ENCODE measurements at regions not wholly inside any gene's neighbourhood (a gene's known extent, or its start where the extent isn't known, plus 50 kb on each side); places are given as distances from the start of the nearest gene placed in this dataset.

- DNase-seq (no peak), ATAC-seq (no peak)
- intact Hi-C loops (cut with DNase I): no loop called here
- Histone ChIP-seq H3K36me3 (no peaks in the 10 kb centered on the region), H3K4me3 (no peak overlapping the region), H3K27me3 (no peaks in the 10 kb centered on the region), H3K4me1 (no peaks in the 10 kb centered on the region), H3K27ac (no peak overlapping the region), H3K9me3 (peaks cover 3 to 35% of the 10 kb centered on the region in 2 donors)
- TF ChIP-seq CTCF (IDR thresholded peaks at IDR 0.05): no peak
These were observed 66.6 kb upstream of the ODC1 start for GRCh38 chr2:10514743-10515142.

- TF ChIP-seq CTCF (IDR thresholded peaks at IDR 0.05): no peak
- Histone ChIP-seq H3K9me3 (peaks cover 3 to 35% of the 10 kb centered on the region in 2 donors), H3K27me3 (no peaks in the 10 kb centered on the region), H3K27ac (no peak overlapping the region), H3K36me3 (no peaks in the 10 kb centered on the region), H3K4me3 (no peak overlapping the region), H3K4me1 (no peaks in the 10 kb centered on the region)
- no peak for DNase-seq
- intact Hi-C loops (cut with DNase I): no loop called here
- no peak for ATAC-seq
These were observed 66.1 kb upstream of the ODC1 start for GRCh38 chr2:10514273-10514672.

GRCh38 chr2:10513201-10513600, 65.1 kb upstream of the ODC1 start:
- H3K9me3 ChIP-seq: peaks cover 3 to 35% of the 10 kb centered on the region in 2 donors
- ATAC-seq: no peak
- intact Hi-C loops (cut with DNase I): no loop called here

GRCh38 chr2:10508038-10508437, 59.9 kb upstream of the ODC1 start:
- TF ChIP-seq CTCF (IDR thresholded peaks at IDR 0.05): no peak
- no peaks in the 10 kb centered on the region for H3K36me3 ChIP-seq
- no peaks in the 10 kb centered on the region for H3K27me3 ChIP-seq
- intact Hi-C loops (cut with DNase I): no loop called here
- H3K9me3 ChIP-seq: no peaks in the 10 kb centered on the region
- no peak for DNase-seq
- no peak for ATAC-seq
- no peak overlapping the region for H3K4me3 ChIP-seq
- H3K4me1 ChIP-seq: no peaks in the 10 kb centered on the region
- H3K27ac ChIP-seq: no peak overlapping the region

More at GRCh38 chr2:10513201-10513600, 65.1 kb upstream of the ODC1 start:
- no peak for TF ChIP-seq CTCF (IDR thresholded peaks at IDR 0.05)
- H3K36me3 ChIP-seq: no peaks in the 10 kb centered on the region
- H3K27ac ChIP-seq: no peak overlapping the region
- H3K27me3 ChIP-seq: no peaks in the 10 kb centered on the region
- no peak for DNase-seq
- H3K4me1 ChIP-seq: no peaks in the 10 kb centered on the region
- no peak overlapping the region for H3K4me3 ChIP-seq

GRCh38 chr2:10507106-10507505, 59.0 kb upstream of the ODC1 start:
- intact Hi-C loops (cut with DNase I): no loop called here
- DNase-seq: no peak
- H3K4me3 ChIP-seq: no peak overlapping the region
- H3K4me1 ChIP-seq: no peaks in the 10 kb centered on the region
- no peaks in the 10 kb centered on the region for H3K36me3 ChIP-seq
- no peaks in the 10 kb centered on the region for H3K27me3 ChIP-seq
- H3K9me3 ChIP-seq: no peaks in the 10 kb centered on the region
- H3K27ac ChIP-seq: no peak overlapping the region
- ATAC-seq: no peak
- no peak for TF ChIP-seq CTCF (IDR thresholded peaks at IDR 0.05)
